ENCODE measurements at regions not wholly inside any gene's neighbourhood (a gene's known extent, or its start where the extent isn't known, plus 50 kb on each side); places are given as distances from the start of the nearest gene placed in this dataset.

GRCh38 chr2:15701991-15702390 lies 110.3 kb downstream of the DDX1 start:
- DNase-seq, result no peak

- no peak for DNase-seq
Measured at GRCh38 chr2:15702452-15702851, 110.8 kb downstream of the DDX1 start.

- DNase-seq, result no peak
Measured at GRCh38 chr2:15703365-15703869, 111.7 kb downstream of the DDX1 start.

GRCh38 chr2:15704086-15704787 lies 112.6 kb downstream of the DDX1 start:
- DNase-seq, result no peak

GRCh38 chr2:15704788-15705115 lies 113.1 kb downstream of the DDX1 start:
- DNase-seq, result no peak

- DNase-seq, result no peak
Measured at GRCh38 chr2:15705310-15705709, 113.6 kb downstream of the DDX1 start.

- DNase-seq, result no peak
Measured at GRCh38 chr2:15705839-15706386, 114.2 kb downstream of the DDX1 start.

- DNase-seq, result no peak
Measured at GRCh38 chr2:15706424-15706823, 114.8 kb downstream of the DDX1 start.

- DNase-seq, result no peak
Measured at GRCh38 chr2:15706986-15707632, 115.4 kb downstream of the DDX1 start.

GRCh38 chr2:15708161-15708560 lies 116.5 kb downstream of the DDX1 start:
- no peak for DNase-seq

- no peak for DNase-seq
Measured at GRCh38 chr2:15708865-15709820, 117.5 kb downstream of the DDX1 start.

GRCh38 chr2:15711126-15711860 lies 119.6 kb downstream of the DDX1 start:
- DNase-seq, result no peak

- DNase-seq, result no peak
Measured at GRCh38 chr2:15712551-15713342, 121.1 kb downstream of the DDX1 start.

GRCh38 chr2:15713475-15713874 lies 121.8 kb downstream of the DDX1 start:
- DNase-seq, result no peak

GRCh38 chr2:15714002-15714401 lies 122.3 kb downstream of the DDX1 start:
- no peak for DNase-seq

- no peak for DNase-seq
Measured at GRCh38 chr2:15714609-15715008, 122.9 kb downstream of the DDX1 start.

GRCh38 chr2:15715596-15715995 lies 123.9 kb downstream of the DDX1 start:
- DNase-seq, result no peak

GRCh38 chr2:15718103-15718943 lies 126.7 kb downstream of the DDX1 start:
- no peak for DNase-seq

- no peak for DNase-seq
Measured at GRCh38 chr2:15718944-15719323, 127.3 kb downstream of the DDX1 start.

GRCh38 chr2:15719566-15720313 lies 128.1 kb downstream of the DDX1 start:
- DNase-seq, result no peak
